H9 (cell line): ENCODE measurements at regions not wholly inside any gene's neighbourhood (a gene's known extent, or its start where the extent isn't known, plus 50 kb on each side); places are given as distances from the start of the nearest gene placed in this dataset.

Experiments used
- DNase-seq: peaks from one replicate; pipeline ENCODE4 v3.0.0-alpha.2; 2017
- H2AFZ ChIP-seq: one replicate; pipeline ENCODE4 v1.6.1; 2013; ENCODE audit warnings: mild to moderate bottlenecking, low read length, control low read depth, moderate library complexity
- H2AK5ac ChIP-seq: 2 replicates; pipeline ENCODE4 v1.6.1; 2013; ENCODE audit warnings: low read length, control low read depth, mixed read lengths; ENCODE audit not compliant: insufficient read length
- H2BK120ac ChIP-seq: one replicate; pipeline ENCODE4 v1.6.1; 2013; ENCODE audit warnings: low read depth, mild to moderate bottlenecking, low read length, control low read depth, inconsistent platforms; ENCODE audit not compliant: poor library complexity, severe bottlenecking
- H2BK12ac ChIP-seq: 2 replicates; pipeline ENCODE4 v1.6.1; 2013; ENCODE audit warnings: low read length, control low read depth, mixed read lengths, low read depth; ENCODE audit not compliant: insufficient read length
- H2BK15ac ChIP-seq: 2 replicates; pipeline ENCODE4 v1.6.1; 2013; ENCODE audit warnings: low read depth, low read length, control low read depth
- H2BK20ac ChIP-seq: one replicate; pipeline ENCODE4 v1.6.1; 2013; ENCODE audit warnings: low read depth, mild to moderate bottlenecking, low read length, control low read depth, inconsistent platforms; ENCODE audit not compliant: poor library complexity, severe bottlenecking
- H2BK5ac ChIP-seq: 2 replicates; pipeline ENCODE4 v1.6.1; 2013; ENCODE audit warnings: low read length, control low read depth, mixed read lengths; ENCODE audit not compliant: insufficient read length
- H3K14ac ChIP-seq: 2 replicates; pipeline ENCODE4 v1.6.1; 2013; ENCODE audit warnings: low read length, control low read depth; ENCODE audit not compliant: insufficient read depth
- H3K18ac ChIP-seq: 2 replicates; pipeline ENCODE4 v1.6.1; 2013; ENCODE audit warnings: low read depth, mild to moderate bottlenecking, mixed read lengths, low read length, control low read depth; ENCODE audit not compliant: insufficient read length
- H3K23ac ChIP-seq: 2 replicates; pipeline ENCODE4 v1.6.1; 2013; ENCODE audit warnings: low read length, control low read depth, mixed read lengths, low read depth; ENCODE audit not compliant: insufficient read length
- H3K23me2 ChIP-seq: 2 replicates; pipeline ENCODE4 v1.6.1; 2013; ENCODE audit warnings: low read depth, mild to moderate bottlenecking, mixed read lengths, low read length, control low read depth; ENCODE audit not compliant: insufficient read length, poor library complexity, severe bottlenecking
- H3K27ac ChIP-seq: 2 replicates; pipeline ENCODE4 v1.5.1; 2013; ENCODE audit warnings: low read length, control low read depth, mixed read lengths, low read depth; ENCODE audit not compliant: insufficient read length
- H3K27me3 ChIP-seq: 2 replicates; pipeline ENCODE4 v1.6.1; 2013; ENCODE audit warnings: low read length, control low read depth, inconsistent platforms; ENCODE audit not compliant: insufficient read depth
- H3K4ac ChIP-seq: 2 replicates; pipeline ENCODE4 v1.6.1; 2013; ENCODE audit warnings: low read depth, mild to moderate bottlenecking, control low read depth, inconsistent platforms, low read length, moderate library complexity
- H3K4me1 ChIP-seq: 2 replicates; pipeline ENCODE4 v1.6.1; 2013; ENCODE audit warnings: low read length, control low read depth, inconsistent platforms; ENCODE audit not compliant: insufficient read depth
- H3K4me2 ChIP-seq: 2 replicates; pipeline ENCODE4 v1.6.1; 2013; ENCODE audit warnings: low read length, control low read depth, mixed read lengths; ENCODE audit not compliant: insufficient read length, insufficient read depth
- H3K56ac ChIP-seq: 2 replicates; pipeline ENCODE4 v1.6.1; 2013; ENCODE audit warnings: low read depth, mild to moderate bottlenecking, mixed read lengths, low read length, control low read depth; ENCODE audit not compliant: insufficient read length
- H3K79me1 ChIP-seq: 2 replicates; pipeline ENCODE4 v1.6.1; 2013; ENCODE audit warnings: low read depth, mild to moderate bottlenecking, moderate library complexity, low read length, control low read depth, inconsistent platforms; ENCODE audit not compliant: insufficient read depth, poor library complexity, severe bottlenecking
- H3K79me2 ChIP-seq: 2 replicates; pipeline ENCODE4 v1.6.1; 2013; ENCODE audit warnings: low read length, control low read depth, inconsistent platforms; ENCODE audit not compliant: insufficient read depth
- H3K9ac ChIP-seq: 2 replicates; pipeline ENCODE4 v1.6.1; 2013; ENCODE audit warnings: low read length, control low read depth, mixed read lengths; ENCODE audit not compliant: insufficient read length; ENCODE audit errors: extremely low read depth
- H3K9me3 ChIP-seq: one replicate; pipeline ENCODE4 v1.6.1; 2013; ENCODE audit warnings: low read depth, low read length, inconsistent platforms; ENCODE audit not compliant: control insufficient read depth
- H3T11ph ChIP-seq: one replicate; pipeline ENCODE4 v1.6.1; 2013; ENCODE audit warnings: mild to moderate bottlenecking, low read length, control low read depth, inconsistent platforms
- H4K20me1 ChIP-seq: one replicate; pipeline ENCODE4 v1.6.1; 2013; ENCODE audit not compliant: control insufficient read depth, insufficient read length, insufficient read depth
- H4K5ac ChIP-seq: 2 replicates; pipeline ENCODE4 v1.6.1; 2013; ENCODE audit warnings: low read depth, mild to moderate bottlenecking, mixed read lengths, low read length, control low read depth; ENCODE audit not compliant: insufficient read length
- H4K8ac ChIP-seq: replicated peaks from 2 replicates; pipeline ENCODE4 v1.6.1; 2013; ENCODE audit warnings: low read length, control low read depth, mixed read lengths, low read depth; ENCODE audit not compliant: insufficient read length
- H4K91ac ChIP-seq: 2 replicates; pipeline ENCODE4 v1.6.1; 2013; ENCODE audit warnings: low read depth, mild to moderate bottlenecking, moderate library complexity, mixed read lengths, low read length, control low read depth; ENCODE audit not compliant: insufficient read length
- H3K27ac Mint-ChIP-seq, 3 experiments: 2 replicates in 2 of 3; 3 replicates in 1 of 3; pipeline ENCODE4 v1.8.0; 2020 to 2021; ENCODE audit warnings: mixed read lengths in 3 of 3, mild to moderate bottlenecking in 1 of 3, moderate library complexity in 1 of 3
- H3K27me3 Mint-ChIP-seq: 2 replicates; pipeline ENCODE4 v1.8.0; 2021; ENCODE audit warnings: low read depth, mild to moderate bottlenecking, moderate library complexity, mixed read lengths
- H3K36me3 Mint-ChIP-seq, 3 experiments: 2 replicates in 2 of 3; 3 replicates in 1 of 3; pipeline ENCODE4 v1.8.0; 2020 to 2021; ENCODE audit warnings: low read depth in 3 of 3, mixed read lengths in 3 of 3; ENCODE audit not compliant: insufficient read depth in 1 of 3
- H3K4me1 Mint-ChIP-seq, 2 experiments: 2 replicates each; pipeline ENCODE4 v1.8.0; 2020; ENCODE audit warnings: mixed read lengths in 2 of 2
- H3K4me3 Mint-ChIP-seq, 2 experiments: 2 replicates in 1 of 2; 3 replicates in 1 of 2; pipeline ENCODE4 v1.8.0; 2020 to 2021; ENCODE audit warnings: mild to moderate bottlenecking in 2 of 2, mixed read lengths in 2 of 2, moderate library complexity in 1 of 2
- H3K9me3 Mint-ChIP-seq, 2 experiments: 2 replicates in 1 of 2; 3 replicates in 1 of 2; pipeline ENCODE4 v1.8.0; 2020; ENCODE audit warnings: mild to moderate bottlenecking in 2 of 2, mixed read lengths in 2 of 2, moderate library complexity in 1 of 2
- CTCF ChIP-seq: fragments of 200-600 bp; sonication (generic); conservative IDR thresholded peaks from 3 replicates; pipeline ENCODE4 v1.8.0; 2021; ENCODE audit warnings: antibody characterized with exemption, mild to moderate bottlenecking
- WGBS: extraction: QIAGEN DNeasy Blood & Tissue Kit; methylation state at CpG from one replicate; pipeline ENCODE4 v1.1.7; 2013; ENCODE audit warnings: missing lambda C conversion rate, low lambda C conversion rate, mixed read lengths; ENCODE audit not compliant: insufficient read length; ENCODE audit errors: extremely low coverage; 5-methylcytosine and 5-hydroxymethylcytosine counted together

GRCh38 chr3:28739647-28740046 is 391.0 kb upstream of the AZI2 start:
- Histone ChIP-seq H3K27me3 (no peaks in the 10 kb centered on the region), H3K4me1 (no peaks in the 10 kb centered on the region), H3K23me2 (no peaks in the 10 kb centered on the region), H4K91ac (no peak overlapping the region), H3K14ac (no peak overlapping the region), H3K79me1 (no peaks in the 10 kb centered on the region), H2BK15ac (no peak overlapping the region), H4K8ac (no peak overlapping the region), H3K23ac (no peak overlapping the region), H2BK120ac (no peak overlapping the region), H3K9ac (no peak overlapping the region), H2BK20ac (no peak overlapping the region), H2BK12ac (no peak overlapping the region), H3K18ac (no peak overlapping the region), H3K4me2 (no peak overlapping the region), H3K27ac (no peak overlapping the region), H4K5ac (no peak overlapping the region), H3T11ph (no peak overlapping the region), H2AK5ac (no peak overlapping the region), H3K4ac (no peak overlapping the region), H2BK5ac (no peak overlapping the region), H3K56ac (no peak overlapping the region), H3K9me3 (no peaks in the 10 kb centered on the region), H3K79me2 (no peaks in the 10 kb centered on the region), H2AFZ (no peak overlapping the region), H4K20me1 (no peaks in the 10 kb centered on the region)
- Mint-ChIP-seq H3K4me1 (no peaks in the 10 kb centered on the region), H3K9me3 (no peaks in the 10 kb centered on the region), H3K27ac (no peak overlapping the region), H3K27me3 (no peaks in the 10 kb centered on the region), H3K4me3 (no peak overlapping the region), H3K36me3 (no peaks in the 10 kb centered on the region)
- no peak for DNase-seq
- no CpG with 5 or more reads among the region's 1 CpG for WGBS
- no peak for TF ChIP-seq CTCF
